PC-9 (cell line): ENCODE measurements at regions not wholly inside any gene's neighbourhood (a gene's known extent, or its start where the extent isn't known, plus 50 kb on each side); places are given as distances from the start of the nearest gene placed in this dataset.

Source experiments
- BruUV-seq: library from RNA; stranded (reverse); fragments of 400-500 nt; replicated peaks from 2 replicates; lab custom pipeline; 2021; lab: Mats Ljungman, UMichigan
- CTCF ChIA-PET: fragments of 300-600 bp; sonication (Branson Sonifier 250); formaldehyde crosslinking; loops from one replicate; lab custom pipeline; 2022; ENCODE audit warnings: antibody characterized with exemption; lab: Charles Lee
- POLR2A ChIA-PET: fragments of 300-600 bp; sonication (Branson Sonifier 250); formaldehyde crosslinking; loops from one replicate; lab custom pipeline; 2022; ENCODE audit warnings: antibody characterized with exemption; ENCODE audit not compliant: unreplicated experiment; lab: Charles Lee
- DNase-seq, 2 experiments: peaks; one replicate each; pipeline versions ENCODE4 v3.0.0 to v3.0.0-alpha.2; 2015 to 2022; ENCODE audit warnings: mixed read lengths in 1 of 2
- H2AFZ ChIP-seq: fragments of 200-600 bp; sonication (generic); 2 replicates; pipeline ENCODE4 v1.8.1; 2017; ENCODE audit warnings: antibody characterized with exemption
- H3F3A ChIP-seq: fragments of 200-600 bp; sonication (generic); 2 replicates; pipeline ENCODE4 v1.8.1; 2017; ENCODE audit warnings: antibody characterized with exemption, mild to moderate bottlenecking, low read depth; ENCODE audit not compliant: insufficient read depth
- H3K27ac ChIP-seq: fragments of 200-600 bp; sonication (generic); 2 replicates; pipeline ENCODE4 v1.6.1; 2016; ENCODE audit warnings: mixed run types
- H3K27me3 ChIP-seq: fragments of 200-600 bp; sonication (generic); 2 replicates; pipeline ENCODE4 v1.6.1; 2016; ENCODE audit warnings: low read depth, mixed run types; ENCODE audit not compliant: insufficient read depth
- H3K36me3 ChIP-seq: fragments of 200-600 bp; sonication (generic); 2 replicates; pipeline ENCODE4 v1.6.1; 2016; ENCODE audit warnings: low read depth, mixed run types
- H3K4me1 ChIP-seq: fragments of 200-600 bp; sonication (generic); replicated peaks from 2 replicates; pipeline ENCODE4 v1.6.1; 2016; ENCODE audit warnings: mixed run types; ENCODE audit not compliant: insufficient read depth
- H3K4me2 ChIP-seq: fragments of 200-600 bp; sonication (generic); 2 replicates; pipeline ENCODE4 v1.6.1; 2017; ENCODE audit warnings: mixed run types
- H3K4me3 ChIP-seq: fragments of 200-600 bp; sonication (generic); 2 replicates; pipeline ENCODE4 v1.6.1; 2016; ENCODE audit warnings: mixed run types
- H3K79me2 ChIP-seq: fragments of 200-600 bp; sonication (generic); 2 replicates; pipeline ENCODE4 v1.6.1; 2017; ENCODE audit warnings: low read depth, mixed run types
- H3K9me2 ChIP-seq: fragments of 200-600 bp; sonication (generic); 2 replicates; pipeline ENCODE4 v1.8.1; 2017; ENCODE audit warnings: mild to moderate bottlenecking; ENCODE audit not compliant: insufficient read depth
- H3K9me3 ChIP-seq: fragments of 200-600 bp; sonication (generic); 2 replicates; pipeline ENCODE4 v1.8.1; 2016; ENCODE audit warnings: low read depth; ENCODE audit not compliant: insufficient read depth
- H4K20me1 ChIP-seq: fragments of 200-600 bp; sonication (generic); 2 replicates; pipeline ENCODE4 v1.8.1; 2017; ENCODE audit not compliant: insufficient read depth
- CTCF ChIP-seq: fragments of 200-600 bp; sonication (generic); conservative IDR thresholded peaks from 2 replicates; pipeline ENCODE4 v1.6.1; 2017; ENCODE audit warnings: mixed run types, antibody characterized with exemption, mild to moderate bottlenecking, moderate library complexity
- EZH2 ChIP-seq: fragments of 200-600 bp; sonication (generic); IDR thresholded peaks from 2 replicates; pipeline ENCODE4 v1.8.0; 2017; ENCODE audit warnings: antibody characterized with exemption, low read depth
- intact Hi-C: fragments of 100-400 bp; cut with micrococcal nuclease; formaldehyde crosslinking; loops from one replicate; pipeline ENCODE4 v1.10.0; 2022; ENCODE audit not compliant: unreplicated experiment

GRCh38 chr21:27562303-27562702 is 595.4 kb upstream of the ADAMTS5 start:
- TF ChIP-seq EZH2 (no peak), CTCF (no peak)
- no peaks in the 10 kb centered on the region for H3F3A ChIP-seq
- DNase-seq: no peak
- BruUV-seq: no TSS peak
- no peaks in the 10 kb centered on the region for H3K79me2 ChIP-seq
- CTCF ChIA-PET: no interaction called here
- H3K4me1 ChIP-seq: no peaks in the 10 kb centered on the region
- intact Hi-C loops: no loop called here
- no peaks in the 10 kb centered on the region for H3K9me3 ChIP-seq
- H4K20me1 ChIP-seq: no peaks in the 10 kb centered on the region
- H2AFZ ChIP-seq: no peak overlapping the region
- H3K27me3 ChIP-seq: no peaks in the 10 kb centered on the region
- POLR2A ChIA-PET: no interaction called here
- no peaks in the 10 kb centered on the region for H3K9me2 ChIP-seq
- H3K27ac ChIP-seq: no peak overlapping the region
- H3K36me3 ChIP-seq: no peaks in the 10 kb centered on the region
- no peak overlapping the region for H3K4me2 ChIP-seq
- no peak overlapping the region for H3K4me3 ChIP-seq

GRCh38 chr21:27561116-27561515 is 594.2 kb upstream of the ADAMTS5 start:
- Histone ChIP-seq H4K20me1 (no peaks in the 10 kb centered on the region), H3K27me3 (no peaks in the 10 kb centered on the region), H3K4me1 (no peaks in the 10 kb centered on the region), H3K4me3 (no peak overlapping the region), H3K4me2 (no peak overlapping the region), H3K9me2 (no peaks in the 10 kb centered on the region), H3K36me3 (no peaks in the 10 kb centered on the region), H3K9me3 (no peaks in the 10 kb centered on the region), H2AFZ (no peak overlapping the region), H3F3A (no peaks in the 10 kb centered on the region), H3K27ac (no peak overlapping the region), H3K79me2 (no peaks in the 10 kb centered on the region)
- no TSS peak for BruUV-seq
- intact Hi-C loops: no loop called here
- no peak for DNase-seq
- CTCF ChIA-PET: no interaction called here
- no peak for TF ChIP-seq EZH2
- no peak for TF ChIP-seq CTCF
- POLR2A ChIA-PET: no interaction called here

- Histone ChIP-seq H3K4me2 (no peak overlapping the region), H3K79me2 (no peaks in the 10 kb centered on the region), H3K27me3 (no peaks in the 10 kb centered on the region), H3K9me2 (no peaks in the 10 kb centered on the region), H3K4me3 (no peak overlapping the region), H4K20me1 (no peaks in the 10 kb centered on the region), H3F3A (no peaks in the 10 kb centered on the region), H3K4me1 (no peaks in the 10 kb centered on the region), H3K36me3 (no peaks in the 10 kb centered on the region), H2AFZ (no peak overlapping the region), H3K9me3 (no peaks in the 10 kb centered on the region), H3K27ac (no peak overlapping the region)
- no TSS peak for BruUV-seq
- TF ChIP-seq EZH2 (no peak), CTCF (no peak)
- intact Hi-C loops: no loop called here
- POLR2A ChIA-PET: interaction anchor here (0.7 kb wide), 1 partner anchor 1275 kb away, joined by 5 read pairs; no protein-coding TSS in a partner anchor
- DNase-seq: no peak
- CTCF ChIA-PET: no interaction called here
These were observed 590.5 kb upstream of the ADAMTS5 start for GRCh38 chr21:27557356-27557755.
